Mucosa of descending colon (tissue), 3 donors: ENCODE measurements at regions not wholly inside any gene's neighbourhood (a gene's known extent, or its start where the extent isn't known, plus 50 kb on each side); places are given as distances from the start of the nearest gene placed in this dataset.
A peak's percentile ranks its signal among the peaks of the same experiment; 100 is the strongest.
"Not testable (repeated sequence)": the region's sequence is repeated elsewhere in the genome, so short reads cannot be mapped to it uniquely, and the experiment has no call there.

Experiments used
- ATAC-seq: fragments of 200-7000 bp; cut with Tn5 transposase; one replicate; pipeline ENCODE4 v1.9.1; 2020; ENCODE audit warnings: mild to moderate bottlenecking, moderate library complexity
- DNase-seq, 3 donors: peaks; one replicate each; pipeline ENCODE4 v3.0.0-alpha.2; 2020
- H3K36me3 ChIP-seq: fragments of 200-600 bp; one replicate; pipeline ENCODE4 v1.8.0; 2021; ENCODE audit warnings: low read depth, mild to moderate bottlenecking
- H3K4me1 ChIP-seq: fragments of 200-600 bp; one replicate; pipeline ENCODE4 v1.8.0; 2021; ENCODE audit warnings: low read depth, mild to moderate bottlenecking
- H3K4me3 ChIP-seq: fragments of 200-600 bp; one replicate; pipeline ENCODE4 v1.8.0; 2021; ENCODE audit warnings: mild to moderate bottlenecking
- H3K9me3 ChIP-seq: fragments of 200-600 bp; one replicate; pipeline ENCODE4 v1.8.0; 2021; ENCODE audit warnings: mild to moderate bottlenecking
- intact Hi-C, 2 donors: fragments of 100-400 bp; cut with DNase I in 1 of 2; cut with micrococcal nuclease in 1 of 2; formaldehyde crosslinking; loops; one replicate each; pipeline versions ENCODE4 v1.11.0 to v1.11.1; 2022; cut with DNase I, micrococcal nuclease
- TF ChIP-seq, protein P1 (sequence below): fragments of 200-600 bp; IDR thresholded peaks from one replicate; pipeline ENCODE4 v1.8.0; 2022; ENCODE audit warnings: antibody characterized with exemption, mild to moderate bottlenecking
- donor health status: DM: no; HTN: no; CAD: no; lungs with moderate emphysema.
- donor health status: DM: no; HTN: no; CAD: no.
- donor health status: DM: no; HTN: yes; CAD: no.

DNA sequence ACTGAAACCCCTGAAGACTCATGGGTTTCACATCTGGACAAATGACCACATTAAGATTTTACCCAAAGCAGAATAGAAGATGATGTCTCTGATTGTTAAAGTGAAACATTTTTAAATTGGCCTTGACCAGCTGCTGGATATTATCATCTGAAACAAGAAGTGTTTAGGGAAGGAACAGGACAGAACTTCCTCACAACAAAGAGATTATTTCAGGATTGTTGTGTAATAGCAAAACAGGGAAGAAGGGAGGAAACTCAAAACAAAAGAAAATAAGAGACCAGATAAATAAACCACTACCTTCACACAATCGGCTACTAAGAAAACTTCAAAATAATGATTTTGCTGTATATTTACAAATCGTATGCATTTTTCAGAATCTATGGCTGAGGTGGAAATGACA lies 319.2 kb upstream of the API5 start:
- Histone ChIP-seq H3K9me3 (no peaks in the 10 kb centered on the region), H3K36me3 (no peaks in the 10 kb centered on the region), H3K4me3 (no peak overlapping the region), H3K4me1 (no peaks in the 10 kb centered on the region)
- no peak for DNase-seq
- ATAC-seq = no peak
- TF ChIP-seq, protein P1, sequence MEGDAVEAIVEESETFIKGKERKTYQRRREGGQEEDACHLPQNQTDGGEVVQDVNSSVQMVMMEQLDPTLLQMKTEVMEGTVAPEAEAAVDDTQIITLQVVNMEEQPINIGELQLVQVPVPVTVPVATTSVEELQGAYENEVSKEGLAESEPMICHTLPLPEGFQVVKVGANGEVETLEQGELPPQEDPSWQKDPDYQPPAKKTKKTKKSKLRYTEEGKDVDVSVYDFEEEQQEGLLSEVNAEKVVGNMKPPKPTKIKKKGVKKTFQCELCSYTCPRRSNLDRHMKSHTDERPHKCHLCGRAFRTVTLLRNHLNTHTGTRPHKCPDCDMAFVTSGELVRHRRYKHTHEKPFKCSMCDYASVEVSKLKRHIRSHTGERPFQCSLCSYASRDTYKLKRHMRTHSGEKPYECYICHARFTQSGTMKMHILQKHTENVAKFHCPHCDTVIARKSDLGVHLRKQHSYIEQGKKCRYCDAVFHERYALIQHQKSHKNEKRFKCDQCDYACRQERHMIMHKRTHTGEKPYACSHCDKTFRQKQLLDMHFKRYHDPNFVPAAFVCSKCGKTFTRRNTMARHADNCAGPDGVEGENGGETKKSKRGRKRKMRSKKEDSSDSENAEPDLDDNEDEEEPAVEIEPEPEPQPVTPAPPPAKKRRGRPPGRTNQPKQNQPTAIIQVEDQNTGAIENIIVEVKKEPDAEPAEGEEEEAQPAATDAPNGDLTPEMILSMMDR = no peak
- intact Hi-C loops = no loop called here

- DNase-seq (no peak), ATAC-seq (no peak)
- Histone ChIP-seq H3K9me3 (no peaks in the 10 kb centered on the region), H3K4me3 (no peak overlapping the region), H3K36me3 (no peaks in the 10 kb centered on the region), H3K4me1 (no peaks in the 10 kb centered on the region)
- TF ChIP-seq, protein P1 = no peak
- intact Hi-C loops = no loop called here
Observed at GRCh38 chr11:42996421-42997307, 315.1 kb upstream of the API5 start.

DNA sequence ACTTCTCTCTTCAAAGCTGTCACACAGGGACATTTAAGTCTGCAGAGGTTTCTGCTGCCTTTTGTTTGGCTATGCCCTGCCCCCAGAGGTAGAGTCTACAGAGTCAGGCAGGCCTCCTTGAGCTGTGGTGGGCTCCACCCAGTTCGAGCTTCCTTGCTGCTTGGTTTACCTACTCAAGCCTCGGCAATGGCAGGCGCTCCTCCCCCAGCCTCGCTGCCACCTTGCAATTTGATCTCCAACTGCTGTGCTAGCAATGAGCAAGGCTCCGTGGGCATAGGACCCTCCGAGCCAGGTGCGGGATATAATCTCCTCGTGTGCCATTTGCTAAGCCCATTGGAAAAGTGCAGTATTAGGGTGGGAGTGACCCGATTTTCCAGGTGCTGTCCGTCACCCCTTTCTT lies 306.9 kb upstream of the API5 start:
- intact Hi-C loops, H3K9me3 ChIP-seq, ATAC-seq, H3K36me3 ChIP-seq, DNase-seq, H3K4me1 ChIP-seq, H3K4me3 ChIP-seq: not testable (repeated sequence)

DNA sequence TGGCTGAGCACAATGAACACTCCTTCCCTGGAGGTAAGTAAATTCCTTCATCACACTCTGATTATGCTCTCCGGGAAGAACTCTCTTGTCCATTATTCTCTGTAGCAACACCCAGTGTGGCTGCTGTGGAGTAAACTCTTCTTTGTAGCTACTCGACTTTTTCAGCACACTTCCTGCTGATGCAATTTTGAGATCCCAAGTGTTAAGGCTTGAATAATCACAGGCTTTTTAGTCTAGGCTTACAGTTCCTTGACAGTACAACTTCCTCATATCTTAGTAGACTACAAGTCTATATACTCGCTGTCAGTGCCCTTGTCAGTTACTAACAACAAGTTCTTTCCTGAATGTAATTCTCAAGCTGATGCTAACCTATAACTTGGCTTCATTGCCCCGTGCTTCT lies 301.8 kb upstream of the API5 start:
- DNase-seq = no peak

GRCh38 chr11:43012606-43013005 lies 299.2 kb upstream of the API5 start:
- TF ChIP-seq, protein P1 = no peak
- DNase-seq (no peak), ATAC-seq (no peak)
- H3K9me3 ChIP-seq = no peaks in the 10 kb centered on the region
- no peaks in the 10 kb centered on the region for H3K4me1 ChIP-seq
- intact Hi-C loops = no loop called here
- H3K36me3 ChIP-seq = no peaks in the 10 kb centered on the region
- H3K4me3 ChIP-seq = no peak overlapping the region

More for the DNA sequence above, 301.8 kb upstream of the API5 start:
- Histone ChIP-seq H3K9me3 (no peaks in the 10 kb centered on the region), H3K36me3 (no peaks in the 10 kb centered on the region), H3K4me3 (no peak overlapping the region), H3K4me1 (no peaks in the 10 kb centered on the region)
- TF ChIP-seq, protein P1 = no peak
- ATAC-seq = peak; percentile 11
- intact Hi-C loops = no loop called here

DNA sequence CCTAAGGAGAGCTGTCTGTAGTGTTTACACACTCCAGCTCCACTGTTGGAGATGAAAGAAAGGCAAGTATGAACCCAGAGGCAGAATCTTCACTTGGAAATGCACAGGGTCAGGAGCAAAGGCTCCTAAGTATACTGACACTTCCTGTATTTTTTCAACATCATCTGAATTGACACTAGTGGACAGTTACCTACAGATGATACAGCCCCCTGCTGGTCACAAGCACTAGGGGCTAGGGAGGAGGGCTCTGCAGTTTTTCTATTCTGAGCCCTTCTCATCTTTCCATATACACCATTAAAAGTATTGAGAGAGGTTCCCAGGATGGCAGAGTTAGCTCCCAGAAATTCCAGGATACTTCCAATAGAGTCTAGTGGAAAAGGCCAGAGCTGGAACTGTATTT lies 290.3 kb upstream of the API5 start:
- Histone ChIP-seq H3K4me3 (no peak overlapping the region), H3K36me3 (no peaks in the 10 kb centered on the region), H3K4me1 (no peaks in the 10 kb centered on the region), H3K9me3 (no peaks in the 10 kb centered on the region)
- TF ChIP-seq, protein P1 = no peak
- peak in 1 of 3 donors; percentile 12 for DNase-seq
- intact Hi-C loops = no loop called here
- no peak for ATAC-seq
